ENCODE measurements at regions not wholly inside any gene's neighbourhood (a gene's known extent, or its start where the extent isn't known, plus 50 kb on each side); places are given as distances from the start of the nearest gene placed in this dataset.

GRCh38 chr12:5317556-5317955, 114.4 kb upstream of the NTF3 start:
- TF ChIP-seq CTCF (IDR thresholded peaks at IDR 0.05; ENCODE audit: low read length) (no peak), EZH2 (IDR thresholded peaks at IDR 0.05; ENCODE audit: borderline replicate concordance, low read length) (no peak)
